GM18870 (cell line): ENCODE measurements at regions not wholly inside any gene's neighbourhood (a gene's known extent, or its start where the extent isn't known, plus 50 kb on each side); places are given as distances from the start of the nearest gene placed in this dataset.
"Not testable (repeated sequence)": the region's sequence is repeated elsewhere in the genome, so short reads cannot be mapped to it uniquely, and the experiment has no call there.

ENCODE experiments used
- ATAC-seq: cut with Tn5 transposase; IDR thresholded peaks from one replicate; pipeline ENCODE4 v1.9.1; 2021; ENCODE audit warnings: moderate library complexity; ENCODE audit not compliant: unreplicated experiment

- no peak for ATAC-seq
These were observed 87.6 kb upstream of the MYLIP start for GRCh38 chr6:16041327-16041726.

DNA sequence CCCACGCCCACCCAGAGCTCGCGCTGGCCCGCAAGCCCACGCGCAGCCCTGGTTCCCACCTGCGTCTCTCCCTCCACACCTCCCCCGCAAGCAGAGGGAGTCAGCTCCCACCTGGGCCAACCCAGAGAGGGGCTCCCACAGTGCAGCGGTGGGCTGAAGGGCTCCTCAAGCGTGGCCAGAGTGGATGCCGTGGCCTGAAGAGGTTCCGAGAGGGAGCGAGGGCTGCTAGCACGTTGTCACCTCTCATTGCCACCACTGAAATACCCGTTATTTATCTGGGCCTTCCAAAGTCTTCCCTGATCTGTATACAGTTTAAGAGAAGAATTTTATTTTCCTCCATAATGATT, 88.3 kb upstream of the MYLIP start:
- no peak for ATAC-seq

DNA sequence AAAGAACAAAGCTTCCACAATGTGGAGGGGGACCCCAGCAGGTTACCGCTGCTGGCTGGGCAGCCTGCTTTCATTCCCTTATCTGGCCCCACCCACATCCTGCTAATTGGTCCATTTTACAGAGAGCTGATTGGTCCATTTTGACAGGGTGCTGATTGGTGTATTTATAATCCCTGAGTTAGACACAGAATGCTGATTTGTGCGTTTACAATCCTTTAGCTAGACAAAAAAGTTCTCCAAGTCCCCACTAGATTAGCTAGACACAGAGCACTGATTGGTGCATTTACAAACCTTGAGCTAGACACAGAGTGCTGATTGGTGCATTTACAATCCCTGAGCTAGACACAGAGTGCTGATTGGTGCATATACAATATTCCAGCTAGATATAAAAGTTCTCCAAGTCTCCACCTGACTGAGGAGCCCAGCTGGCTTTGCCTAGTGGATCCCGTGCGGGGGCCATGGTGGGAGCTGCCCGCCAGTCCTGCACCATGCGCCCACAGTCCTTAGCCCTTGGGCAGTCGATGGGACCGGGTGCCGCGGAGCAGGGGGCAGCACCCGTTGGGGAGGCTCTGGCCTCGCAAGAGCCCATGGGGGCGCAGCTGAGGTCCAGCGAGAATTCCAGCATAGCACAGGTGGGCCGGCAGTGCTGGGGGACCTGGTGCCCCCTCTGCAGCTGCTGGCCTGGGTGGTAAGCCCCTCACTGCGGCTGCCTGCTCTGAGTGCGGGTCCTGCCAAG, 88.8 kb upstream of the MYLIP start:
- ATAC-seq: not testable (repeated sequence)

DNA sequence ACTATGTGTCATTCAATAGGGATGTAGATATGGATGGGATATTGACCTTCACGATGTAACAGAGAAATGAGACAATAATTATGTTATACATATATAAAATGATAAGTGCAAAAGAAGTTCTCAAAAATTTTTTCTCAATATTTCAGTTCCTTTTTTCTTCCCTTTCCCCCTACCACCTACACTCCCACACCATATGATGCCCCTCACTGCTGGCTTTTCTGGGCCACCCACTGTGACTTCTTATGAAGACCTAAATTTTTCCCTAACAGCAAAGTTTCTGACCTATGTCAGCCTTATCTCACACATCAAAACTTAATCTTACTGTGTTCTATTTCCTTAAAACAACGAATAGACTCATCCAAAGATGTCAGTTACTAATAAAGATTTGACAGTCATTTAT, 89.9 kb upstream of the MYLIP start:
- ATAC-seq: no peak

- ATAC-seq: no peak
These were observed 93.3 kb upstream of the MYLIP start for GRCh38 chr6:16035488-16036080.

GRCh38 chr6:16033214-16033613, 95.7 kb upstream of the MYLIP start:
- ATAC-seq: no peak

GRCh38 chr6:16031278-16031981, 97.5 kb upstream of the MYLIP start:
- ATAC-seq: no peak

DNA sequence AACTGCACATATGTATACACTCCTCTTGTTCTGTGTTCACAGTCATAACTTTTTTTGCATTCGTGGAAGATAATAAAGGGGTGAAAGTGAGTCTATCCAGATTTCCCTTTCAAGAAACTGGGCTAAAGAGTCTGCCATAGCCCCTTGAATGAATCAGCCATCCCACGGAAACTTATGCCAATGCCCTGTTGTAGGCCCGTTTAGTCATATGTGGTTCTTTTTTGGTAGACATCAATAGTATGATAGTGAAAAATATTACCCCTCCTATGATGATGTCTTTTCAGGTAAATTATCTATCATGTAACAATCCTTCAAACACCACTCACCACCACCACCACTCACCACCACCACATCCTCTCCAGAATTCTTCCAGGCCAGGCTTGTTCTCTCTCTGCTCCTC, 99.9 kb upstream of the MYLIP start:
- no peak for ATAC-seq

DNA sequence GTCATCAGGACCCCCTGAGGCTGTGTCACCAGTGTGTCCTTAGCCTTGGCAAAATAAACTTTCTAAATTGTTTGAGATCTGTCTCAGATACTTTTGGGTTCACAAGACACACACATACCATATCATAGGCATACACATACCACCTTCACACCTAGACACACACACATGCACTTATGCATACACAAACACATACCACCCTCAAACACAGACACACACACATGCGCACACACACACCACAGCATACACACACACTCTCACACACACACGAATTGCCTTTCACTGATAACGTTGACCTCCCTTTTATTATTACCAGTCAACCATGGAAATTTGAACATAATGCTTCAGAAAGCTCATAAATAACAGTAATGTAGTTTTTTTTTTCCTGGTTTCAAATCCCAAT, 108.6 kb upstream of the MYLIP start:
- no peak for ATAC-seq

DNA sequence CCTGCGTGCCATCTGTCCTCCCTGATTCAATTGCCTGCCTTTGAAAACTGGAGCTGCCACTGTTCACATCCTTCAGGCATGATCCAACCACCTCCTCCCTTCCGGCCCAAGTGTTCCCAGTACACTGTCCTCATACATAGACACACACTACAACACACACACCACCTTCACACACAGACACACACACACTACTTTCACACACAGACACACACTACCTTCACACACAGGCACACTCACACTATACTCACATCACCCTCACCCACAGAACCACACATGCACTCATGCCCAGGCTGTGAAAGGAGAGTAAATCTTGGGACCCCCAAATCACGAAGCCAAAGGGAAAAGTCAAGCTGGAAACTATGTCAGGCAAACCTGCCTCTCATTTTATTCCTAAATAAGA, 109.4 kb upstream of the MYLIP start:
- ATAC-seq: no peak

DNA sequence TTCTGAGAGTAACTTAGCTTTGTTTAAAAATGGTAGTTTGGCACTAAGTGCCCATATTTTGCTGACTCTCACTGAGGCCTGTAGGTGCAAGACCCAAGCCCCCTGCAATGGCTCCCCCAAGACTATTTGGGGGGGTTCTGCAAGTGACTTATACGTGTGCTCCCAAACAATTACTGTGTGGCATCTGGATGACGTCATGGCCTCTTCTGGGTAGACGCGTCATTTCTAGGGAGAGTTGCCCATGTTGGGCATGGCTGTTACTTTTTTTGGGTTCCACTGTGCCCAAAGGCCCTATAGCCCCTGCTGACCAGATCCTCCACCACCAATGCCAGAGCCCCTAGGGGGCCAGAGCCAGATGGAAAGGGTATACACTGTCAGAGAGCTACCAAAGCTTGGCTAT, 110.3 kb upstream of the MYLIP start:
- no peak for ATAC-seq

DNA sequence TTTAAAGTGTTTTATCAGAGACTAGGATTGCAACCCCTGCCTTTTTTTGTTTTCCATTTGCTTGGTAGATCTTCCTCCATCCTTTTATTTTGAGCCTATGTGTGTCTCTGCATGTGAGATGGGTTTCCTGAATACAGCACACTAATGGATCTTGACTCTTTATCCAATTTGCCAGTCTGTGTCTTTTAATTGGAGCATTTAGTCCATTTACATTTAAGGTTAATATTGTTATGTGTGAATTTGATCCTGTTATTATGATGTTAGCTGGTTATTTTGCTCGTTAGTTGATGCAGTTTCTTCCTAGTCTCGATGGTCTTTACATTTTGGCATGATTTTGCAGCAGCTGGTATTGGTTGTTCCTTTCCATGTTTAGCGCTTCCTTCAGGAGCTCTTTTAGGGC, 114.6 kb upstream of the MYLIP start:
- not testable (repeated sequence) for ATAC-seq

GRCh38 chr6:16007146-16007545, 121.7 kb upstream of the MYLIP start:
- no peak for ATAC-seq

DNA sequence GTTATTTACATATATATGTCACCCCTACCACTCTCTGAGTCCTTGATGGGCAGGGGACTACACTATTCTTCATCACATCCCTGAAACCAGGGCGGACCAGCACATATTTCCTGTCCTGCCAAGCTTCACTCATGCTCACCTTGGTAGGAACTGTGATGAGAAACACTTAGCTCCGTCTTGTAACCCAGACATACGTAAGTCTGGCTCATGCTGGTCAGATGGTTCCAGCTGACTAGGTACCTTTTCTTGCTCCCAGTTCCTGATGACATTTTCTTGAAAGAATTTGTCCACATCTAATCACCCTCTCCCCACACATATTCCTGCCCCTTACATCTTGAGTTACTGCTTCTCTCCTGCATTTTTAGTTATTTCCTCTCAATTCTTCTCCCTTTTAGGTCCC, 122.2 kb upstream of the MYLIP start:
- ATAC-seq: no peak

GRCh38 chr6:16004934-16005679, 123.8 kb upstream of the MYLIP start:
- ATAC-seq: no peak

- ATAC-seq: no peak
These were observed 125.7 kb upstream of the MYLIP start for GRCh38 chr6:16003197-16003491.

GRCh38 chr6:16002332-16003196, 126.3 kb upstream of the MYLIP start:
- no peak for ATAC-seq

- ATAC-seq: no peak
These were observed 127.7 kb upstream of the MYLIP start for GRCh38 chr6:16001158-16001557.

DNA sequence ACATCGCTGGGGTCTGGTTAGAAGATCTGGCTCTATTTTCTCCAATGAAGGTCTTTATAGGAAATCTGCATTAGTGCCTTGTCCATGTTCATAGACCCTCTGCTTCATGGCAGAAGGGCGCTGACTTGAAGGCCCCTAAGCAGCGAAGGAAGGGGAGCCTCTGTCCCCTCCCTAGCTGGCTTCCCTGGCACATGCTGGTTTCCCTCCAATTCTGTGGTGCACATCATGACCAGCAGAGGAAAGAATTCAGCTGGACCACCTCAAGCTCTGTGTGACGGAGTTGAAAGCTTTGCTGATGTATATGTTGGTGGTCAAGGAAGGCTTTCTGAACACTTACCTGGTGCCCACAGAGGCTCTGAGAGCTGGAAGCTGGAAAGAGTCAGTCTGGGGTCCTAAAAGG, 129.7 kb upstream of the MYLIP start:
- no peak for ATAC-seq

- ATAC-seq: no peak
These were observed 131.1 kb upstream of the MYLIP start for GRCh38 chr6:15997586-15998388.
